Middle frontal gyrus (tissue), 1 donor: ENCODE measurements at regions not wholly inside any gene's neighbourhood (a gene's known extent, or its start where the extent isn't known, plus 50 kb on each side); places are given as distances from the start of the nearest gene placed in this dataset.
"Not testable (repeated sequence)": the region's sequence is repeated elsewhere in the genome, so short reads cannot be mapped to it uniquely, and the experiment has no call there.

Experiments
- DNase-seq: peaks from one replicate; pipeline ENCODE4 v3.0.0-alpha.2; 2015; ENCODE audit warnings: low spot score; ENCODE audit errors: extremely low spot score

GRCh38 chr1:29393451-29393826, 157.1 kb downstream of the PTPRU start:
- no peak for DNase-seq

GRCh38 chr1:29392486-29393450, 156.4 kb downstream of the PTPRU start:
- no peak for DNase-seq

GRCh38 chr1:29392036-29392435, 155.7 kb downstream of the PTPRU start:
- no peak for DNase-seq

GRCh38 chr1:29391362-29391880, 155.1 kb downstream of the PTPRU start:
- DNase-seq, result no peak

GRCh38 chr1:29390491-29391361, 154.4 kb downstream of the PTPRU start:
- DNase-seq, result no peak

GRCh38 chr1:29390075-29390474, 153.8 kb downstream of the PTPRU start:
- no peak for DNase-seq

GRCh38 chr1:29389533-29390041, 153.3 kb downstream of the PTPRU start:
- DNase-seq, result no peak

GRCh38 chr1:29388884-29389283, 152.6 kb downstream of the PTPRU start:
- no peak for DNase-seq

- no peak for DNase-seq
These were observed 151.8 kb downstream of the PTPRU start for GRCh38 chr1:29388170-29388569.

GRCh38 chr1:29387210-29387609, 150.9 kb downstream of the PTPRU start:
- DNase-seq, result no peak

- not testable (repeated sequence) for DNase-seq
These were observed 150.1 kb downstream of the PTPRU start for GRCh38 chr1:29386453-29386852.

- DNase-seq, result no peak
These were observed 149.6 kb downstream of the PTPRU start for GRCh38 chr1:29385966-29386365.

GRCh38 chr1:29384496-29385015, 148.2 kb downstream of the PTPRU start:
- no peak for DNase-seq

- no peak for DNase-seq
These were observed 147.5 kb downstream of the PTPRU start for GRCh38 chr1:29383746-29384371.

- DNase-seq, result no peak
These were observed 146.8 kb downstream of the PTPRU start for GRCh38 chr1:29382851-29383745.

- no peak for DNase-seq
These were observed 145.1 kb downstream of the PTPRU start for GRCh38 chr1:29381426-29381825.

GRCh38 chr1:29380532-29380931, 144.2 kb downstream of the PTPRU start:
- no peak for DNase-seq

GRCh38 chr1:29379443-29380073, 143.2 kb downstream of the PTPRU start:
- no peak for DNase-seq
